GM12878 (cell line): ENCODE measurements at regions not wholly inside any gene's neighbourhood (a gene's known extent, or its start where the extent isn't known, plus 50 kb on each side); places are given as distances from the start of the nearest gene placed in this dataset.

Experiments used
- BRCA1 ChIP-seq: IDR thresholded peaks from 2 replicates; pipeline ENCODE4 v1.6.1; 2011; ENCODE audit warnings: low read depth, low read length, improper control_type of control experiment
- CBX5 ChIP-seq: sonication (generic); IDR thresholded peaks from 2 replicates; pipeline ENCODE4 v1.6.1; 2016; ENCODE audit warnings: low read depth, moderate library complexity, mild to moderate bottlenecking, inconsistent platforms
- EGR1 ChIP-seq, 2 experiments: IDR thresholded peaks; 1 replicate in 1 of 2; 2 replicates in 1 of 2; pipeline ENCODE4 v1.6.1; 2011 to 2012; ENCODE audit warnings: low read depth in 2 of 2, low read length in 2 of 2, borderline replicate concordance in 1 of 2, mild to moderate bottlenecking in 1 of 2, moderate library complexity in 1 of 2
- ESRRA ChIP-seq: IDR thresholded peaks from 2 replicates; pipeline ENCODE4 v1.6.1; 2012; ENCODE audit warnings: mild to moderate bottlenecking, low read length, improper control_type of control experiment
- EZH2 ChIP-seq: IDR thresholded peaks from 2 replicates; pipeline ENCODE4 v1.6.1; 2012; ENCODE audit warnings: low read depth, mild to moderate bottlenecking, control low read depth, inconsistent platforms, low read length, borderline replicate concordance; ENCODE audit not compliant: control insufficient read depth
- FOXK2 ChIP-seq: fragments of 450-650 bp; IDR thresholded peaks from 2 replicates; pipeline ENCODE4 v1.6.1; 2017; ENCODE audit warnings: mild to moderate bottlenecking, moderate library complexity
- MAX ChIP-seq: IDR thresholded peaks from 2 replicates; pipeline ENCODE4 v1.6.1; 2012; ENCODE audit warnings: low read depth, low read length, improper control_type of control experiment
- POLR2A ChIP-seq: IDR thresholded peaks from 2 replicates; pipeline ENCODE4 v1.6.1; 2011; ENCODE audit warnings: low read depth, mild to moderate bottlenecking, low read length
- POLR2AphosphoS5 ChIP-seq: IDR thresholded peaks from 2 replicates; pipeline ENCODE4 v1.6.1; 2011; ENCODE audit warnings: mild to moderate bottlenecking, low read length, inconsistent platforms
- SIX5 ChIP-seq: IDR thresholded peaks from 2 replicates; pipeline ENCODE4 v1.6.1; 2011; ENCODE audit warnings: mild to moderate bottlenecking, low read depth, low read length, moderate library complexity; ENCODE audit not compliant: severe bottlenecking
- USF2 ChIP-seq: IDR thresholded peaks from 2 replicates; pipeline ENCODE4 v1.6.1; 2011; ENCODE audit warnings: low read depth, low read length, improper control_type of control experiment, borderline replicate concordance
- TF ChIP-seq, protein P1 (sequence below), 3 experiments: IDR thresholded peaks in 2 of 3; conservative IDR thresholded peaks in 1 of 3; 2 replicates each; pipeline ENCODE4 v1.5.1; 2011; ENCODE audit warnings: low read depth in 3 of 3, low read length in 3 of 3, mild to moderate bottlenecking in 3 of 3, control low read depth in 2 of 3, moderate library complexity in 2 of 3, inconsistent platforms in 1 of 3, mixed read lengths in 1 of 3; ENCODE audit not compliant: control insufficient read depth in 2 of 3, insufficient read depth in 1 of 3; ENCODE audit errors: extremely low read depth in 1 of 3

GRCh38 chr15:29910068-29910467 is 87.8 kb upstream of the TJP1 start:
- TF ChIP-seq POLR2A (no peak), ESRRA (no peak), POLR2AphosphoS5 (no peak), MAX (no peak), FOXK2 (no peak), CBX5 (no peak), EZH2 (no peak), SIX5 (no peak), BRCA1 (no peak), EGR1 (IDR thresholded peaks at IDR 0.05; ENCODE audit: borderline replicate concordance in 1 of 2, low read depth in 2 of 2, low read length in 2 of 2) (no peak), USF2 (no peak)
- TF ChIP-seq, protein P1, sequence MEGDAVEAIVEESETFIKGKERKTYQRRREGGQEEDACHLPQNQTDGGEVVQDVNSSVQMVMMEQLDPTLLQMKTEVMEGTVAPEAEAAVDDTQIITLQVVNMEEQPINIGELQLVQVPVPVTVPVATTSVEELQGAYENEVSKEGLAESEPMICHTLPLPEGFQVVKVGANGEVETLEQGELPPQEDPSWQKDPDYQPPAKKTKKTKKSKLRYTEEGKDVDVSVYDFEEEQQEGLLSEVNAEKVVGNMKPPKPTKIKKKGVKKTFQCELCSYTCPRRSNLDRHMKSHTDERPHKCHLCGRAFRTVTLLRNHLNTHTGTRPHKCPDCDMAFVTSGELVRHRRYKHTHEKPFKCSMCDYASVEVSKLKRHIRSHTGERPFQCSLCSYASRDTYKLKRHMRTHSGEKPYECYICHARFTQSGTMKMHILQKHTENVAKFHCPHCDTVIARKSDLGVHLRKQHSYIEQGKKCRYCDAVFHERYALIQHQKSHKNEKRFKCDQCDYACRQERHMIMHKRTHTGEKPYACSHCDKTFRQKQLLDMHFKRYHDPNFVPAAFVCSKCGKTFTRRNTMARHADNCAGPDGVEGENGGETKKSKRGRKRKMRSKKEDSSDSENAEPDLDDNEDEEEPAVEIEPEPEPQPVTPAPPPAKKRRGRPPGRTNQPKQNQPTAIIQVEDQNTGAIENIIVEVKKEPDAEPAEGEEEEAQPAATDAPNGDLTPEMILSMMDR (IDR thresholded peaks at IDR 0.05 in 2 of 3, conservative IDR thresholded peaks at IDR 0.05 in 1 of 3; ENCODE audit: control insufficient read depth in 2 of 3, extremely low read depth in 1 of 3, insufficient read depth in 1 of 3, low read depth in 3 of 3, low read length in 3 of 3) = no peak
